PC-9 (cell line): ENCODE measurements at regions not wholly inside any gene's neighbourhood (a gene's known extent, or its start where the extent isn't known, plus 50 kb on each side); places are given as distances from the start of the nearest gene placed in this dataset.

ENCODE experiments used
- BruUV-seq: library from RNA; stranded (reverse); fragments of 400-500 nt; replicated peaks from 2 replicates; lab custom pipeline; 2021; lab: Mats Ljungman, UMichigan
- CTCF ChIA-PET: fragments of 300-600 bp; sonication (Branson Sonifier 250); formaldehyde crosslinking; loops from one replicate; lab custom pipeline; 2022; ENCODE audit warnings: antibody characterized with exemption; lab: Charles Lee
- POLR2A ChIA-PET: fragments of 300-600 bp; sonication (Branson Sonifier 250); formaldehyde crosslinking; loops from one replicate; lab custom pipeline; 2022; ENCODE audit warnings: antibody characterized with exemption; ENCODE audit not compliant: unreplicated experiment; lab: Charles Lee
- DNase-seq, 2 experiments: peaks; one replicate each; pipeline versions ENCODE4 v3.0.0 to v3.0.0-alpha.2; 2015 to 2022; ENCODE audit warnings: mixed read lengths in 1 of 2
- H2AFZ ChIP-seq: fragments of 200-600 bp; sonication (generic); 2 replicates; pipeline ENCODE4 v1.8.1; 2017; ENCODE audit warnings: antibody characterized with exemption
- H3F3A ChIP-seq: fragments of 200-600 bp; sonication (generic); 2 replicates; pipeline ENCODE4 v1.8.1; 2017; ENCODE audit warnings: antibody characterized with exemption, mild to moderate bottlenecking, low read depth; ENCODE audit not compliant: insufficient read depth
- H3K27ac ChIP-seq: fragments of 200-600 bp; sonication (generic); 2 replicates; pipeline ENCODE4 v1.6.1; 2016; ENCODE audit warnings: mixed run types
- H3K27me3 ChIP-seq: fragments of 200-600 bp; sonication (generic); 2 replicates; pipeline ENCODE4 v1.6.1; 2016; ENCODE audit warnings: low read depth, mixed run types; ENCODE audit not compliant: insufficient read depth
- H3K36me3 ChIP-seq: fragments of 200-600 bp; sonication (generic); 2 replicates; pipeline ENCODE4 v1.6.1; 2016; ENCODE audit warnings: low read depth, mixed run types
- H3K4me1 ChIP-seq: fragments of 200-600 bp; sonication (generic); replicated peaks from 2 replicates; pipeline ENCODE4 v1.6.1; 2016; ENCODE audit warnings: mixed run types; ENCODE audit not compliant: insufficient read depth
- H3K4me2 ChIP-seq: fragments of 200-600 bp; sonication (generic); 2 replicates; pipeline ENCODE4 v1.6.1; 2017; ENCODE audit warnings: mixed run types
- H3K4me3 ChIP-seq: fragments of 200-600 bp; sonication (generic); 2 replicates; pipeline ENCODE4 v1.6.1; 2016; ENCODE audit warnings: mixed run types
- H3K79me2 ChIP-seq: fragments of 200-600 bp; sonication (generic); 2 replicates; pipeline ENCODE4 v1.6.1; 2017; ENCODE audit warnings: low read depth, mixed run types
- H3K9me2 ChIP-seq: fragments of 200-600 bp; sonication (generic); 2 replicates; pipeline ENCODE4 v1.8.1; 2017; ENCODE audit warnings: mild to moderate bottlenecking; ENCODE audit not compliant: insufficient read depth
- H3K9me3 ChIP-seq: fragments of 200-600 bp; sonication (generic); 2 replicates; pipeline ENCODE4 v1.8.1; 2016; ENCODE audit warnings: low read depth; ENCODE audit not compliant: insufficient read depth
- H4K20me1 ChIP-seq: fragments of 200-600 bp; sonication (generic); 2 replicates; pipeline ENCODE4 v1.8.1; 2017; ENCODE audit not compliant: insufficient read depth
- EZH2 ChIP-seq: fragments of 200-600 bp; sonication (generic); IDR thresholded peaks from 2 replicates; pipeline ENCODE4 v1.8.0; 2017; ENCODE audit warnings: antibody characterized with exemption, low read depth
- intact Hi-C: fragments of 100-400 bp; cut with micrococcal nuclease; formaldehyde crosslinking; loops from one replicate; pipeline ENCODE4 v1.10.0; 2022; ENCODE audit not compliant: unreplicated experiment
- TF ChIP-seq, protein P1 (sequence below): fragments of 200-600 bp; sonication (generic); conservative IDR thresholded peaks from 2 replicates; pipeline ENCODE4 v1.6.1; 2017; ENCODE audit warnings: mixed run types, antibody characterized with exemption, mild to moderate bottlenecking, moderate library complexity

- ChIA-PET CTCF (no interaction called here), POLR2A (no interaction called here)
- TF ChIP-seq EZH2 = no peak
- TF ChIP-seq, protein P1, sequence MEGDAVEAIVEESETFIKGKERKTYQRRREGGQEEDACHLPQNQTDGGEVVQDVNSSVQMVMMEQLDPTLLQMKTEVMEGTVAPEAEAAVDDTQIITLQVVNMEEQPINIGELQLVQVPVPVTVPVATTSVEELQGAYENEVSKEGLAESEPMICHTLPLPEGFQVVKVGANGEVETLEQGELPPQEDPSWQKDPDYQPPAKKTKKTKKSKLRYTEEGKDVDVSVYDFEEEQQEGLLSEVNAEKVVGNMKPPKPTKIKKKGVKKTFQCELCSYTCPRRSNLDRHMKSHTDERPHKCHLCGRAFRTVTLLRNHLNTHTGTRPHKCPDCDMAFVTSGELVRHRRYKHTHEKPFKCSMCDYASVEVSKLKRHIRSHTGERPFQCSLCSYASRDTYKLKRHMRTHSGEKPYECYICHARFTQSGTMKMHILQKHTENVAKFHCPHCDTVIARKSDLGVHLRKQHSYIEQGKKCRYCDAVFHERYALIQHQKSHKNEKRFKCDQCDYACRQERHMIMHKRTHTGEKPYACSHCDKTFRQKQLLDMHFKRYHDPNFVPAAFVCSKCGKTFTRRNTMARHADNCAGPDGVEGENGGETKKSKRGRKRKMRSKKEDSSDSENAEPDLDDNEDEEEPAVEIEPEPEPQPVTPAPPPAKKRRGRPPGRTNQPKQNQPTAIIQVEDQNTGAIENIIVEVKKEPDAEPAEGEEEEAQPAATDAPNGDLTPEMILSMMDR = no peak
- DNase-seq = no peak
- H3K27ac ChIP-seq = no peak overlapping the region
- H3K9me3 ChIP-seq = no peaks in the 10 kb centered on the region
- H2AFZ ChIP-seq = no peak overlapping the region
- H3K9me2 ChIP-seq = no peaks in the 10 kb centered on the region
- no peaks in the 10 kb centered on the region for H3K79me2 ChIP-seq
- no peaks in the 10 kb centered on the region for H4K20me1 ChIP-seq
- H3K4me1 ChIP-seq = no peaks in the 10 kb centered on the region
- no TSS peak for BruUV-seq
- no peak overlapping the region for H3K4me2 ChIP-seq
- no peaks in the 10 kb centered on the region for H3K27me3 ChIP-seq
- H3F3A ChIP-seq = no peaks in the 10 kb centered on the region
- no peak overlapping the region for H3K4me3 ChIP-seq
- no peaks in the 10 kb centered on the region for H3K36me3 ChIP-seq
- intact Hi-C loops = no loop called here
These were observed 2635.6 kb upstream of the PCDH20 start for GRCh38 chr13:64051278-64051677.

- H4K20me1 ChIP-seq = no peaks in the 10 kb centered on the region
- TF ChIP-seq EZH2 = no peak
- TF ChIP-seq, protein P1 = no peak
- intact Hi-C loops = no loop called here
- no peak overlapping the region for H3K27ac ChIP-seq
- H3K79me2 ChIP-seq = no peaks in the 10 kb centered on the region
- H2AFZ ChIP-seq = no peak overlapping the region
- no peaks in the 10 kb centered on the region for H3K27me3 ChIP-seq
- H3K9me2 ChIP-seq = no peaks in the 10 kb centered on the region
- H3F3A ChIP-seq = no peaks in the 10 kb centered on the region
- H3K4me3 ChIP-seq = no peak overlapping the region
- no peak for DNase-seq
- H3K9me3 ChIP-seq = no peaks in the 10 kb centered on the region
- no peak overlapping the region for H3K4me2 ChIP-seq
- no TSS peak for BruUV-seq
- H3K4me1 ChIP-seq = no peaks in the 10 kb centered on the region
- H3K36me3 ChIP-seq = no peaks in the 10 kb centered on the region
- ChIA-PET POLR2A (no interaction called here), CTCF (no interaction called here)
These were observed 2625.6 kb upstream of the PCDH20 start for GRCh38 chr13:64041296-64041695.

DNA sequence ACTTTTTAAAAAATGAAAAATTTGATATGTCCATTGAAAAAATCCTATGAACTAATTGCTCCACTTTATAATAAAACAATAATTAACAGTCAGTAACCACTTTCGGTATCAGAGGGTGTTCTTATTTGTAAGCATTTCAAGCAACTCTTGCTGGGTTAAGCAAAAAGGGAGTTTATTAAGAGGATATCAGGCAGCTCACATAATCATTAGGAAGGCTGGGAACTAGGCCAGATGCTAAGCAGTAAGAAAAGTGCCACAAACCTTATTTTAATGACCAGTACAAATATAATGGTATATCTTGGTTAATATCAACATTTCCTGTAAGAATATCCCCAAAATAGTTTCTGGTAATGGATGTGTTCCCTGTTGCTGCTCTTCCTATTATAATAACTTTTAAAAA is 2618.3 kb upstream of the PCDH20 start:
- intact Hi-C loops = no loop called here
- Histone ChIP-seq H3K27ac (no peak overlapping the region), H3K4me3 (no peak overlapping the region), H3K27me3 (no peaks in the 10 kb centered on the region), H3K79me2 (no peaks in the 10 kb centered on the region), H4K20me1 (no peaks in the 10 kb centered on the region), H3K36me3 (no peaks in the 10 kb centered on the region), H3F3A (no peaks in the 10 kb centered on the region), H3K9me2 (no peaks in the 10 kb centered on the region), H3K4me1 (no peaks in the 10 kb centered on the region), H2AFZ (no peak overlapping the region), H3K9me3 (no peaks in the 10 kb centered on the region), H3K4me2 (no peak overlapping the region)
- TF ChIP-seq, protein P1 = no peak
- no peak for TF ChIP-seq EZH2
- ChIA-PET CTCF (no interaction called here), POLR2A (no interaction called here)
- no TSS peak for BruUV-seq
- no peak for DNase-seq
